Testis (tissue), 2 donors: ENCODE measurements at regions not wholly inside any gene's neighbourhood (a gene's known extent, or its start where the extent isn't known, plus 50 kb on each side); places are given as distances from the start of the nearest gene placed in this dataset.

ENCODE experiments used
- POLR2A ChIP-seq: fragments of 450-650 bp; IDR thresholded peaks from one replicate; pipeline ENCODE4 v1.6.1; 2017; ENCODE audit warnings: antibody characterized with exemption, mild to moderate bottlenecking, moderate library complexity
- TF ChIP-seq, protein P1 (sequence below), 3 experiments: fragments of 450-650 bp in 2 of 3; fragments of 200-600 bp in 1 of 3; sonication (generic) in 1 of 3; IDR thresholded peaks; one replicate each; pipeline ENCODE4 v1.5.1; 2016 to 2019; ENCODE audit warnings: antibody characterized with exemption in 3 of 3, mild to moderate bottlenecking in 2 of 3, moderate library complexity in 1 of 3

- TF ChIP-seq, protein P1, sequence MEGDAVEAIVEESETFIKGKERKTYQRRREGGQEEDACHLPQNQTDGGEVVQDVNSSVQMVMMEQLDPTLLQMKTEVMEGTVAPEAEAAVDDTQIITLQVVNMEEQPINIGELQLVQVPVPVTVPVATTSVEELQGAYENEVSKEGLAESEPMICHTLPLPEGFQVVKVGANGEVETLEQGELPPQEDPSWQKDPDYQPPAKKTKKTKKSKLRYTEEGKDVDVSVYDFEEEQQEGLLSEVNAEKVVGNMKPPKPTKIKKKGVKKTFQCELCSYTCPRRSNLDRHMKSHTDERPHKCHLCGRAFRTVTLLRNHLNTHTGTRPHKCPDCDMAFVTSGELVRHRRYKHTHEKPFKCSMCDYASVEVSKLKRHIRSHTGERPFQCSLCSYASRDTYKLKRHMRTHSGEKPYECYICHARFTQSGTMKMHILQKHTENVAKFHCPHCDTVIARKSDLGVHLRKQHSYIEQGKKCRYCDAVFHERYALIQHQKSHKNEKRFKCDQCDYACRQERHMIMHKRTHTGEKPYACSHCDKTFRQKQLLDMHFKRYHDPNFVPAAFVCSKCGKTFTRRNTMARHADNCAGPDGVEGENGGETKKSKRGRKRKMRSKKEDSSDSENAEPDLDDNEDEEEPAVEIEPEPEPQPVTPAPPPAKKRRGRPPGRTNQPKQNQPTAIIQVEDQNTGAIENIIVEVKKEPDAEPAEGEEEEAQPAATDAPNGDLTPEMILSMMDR (IDR thresholded peaks at IDR 0.05): no peak
- TF ChIP-seq POLR2A: no peak
Measured at GRCh38 chr14:51513933-51514332, 137.8 kb upstream of the FRMD6 start.
